ENCODE measurements at regions not wholly inside any gene's neighbourhood (a gene's known extent, or its start where the extent isn't known, plus 50 kb on each side); places are given as distances from the start of the nearest gene placed in this dataset.

DNA sequence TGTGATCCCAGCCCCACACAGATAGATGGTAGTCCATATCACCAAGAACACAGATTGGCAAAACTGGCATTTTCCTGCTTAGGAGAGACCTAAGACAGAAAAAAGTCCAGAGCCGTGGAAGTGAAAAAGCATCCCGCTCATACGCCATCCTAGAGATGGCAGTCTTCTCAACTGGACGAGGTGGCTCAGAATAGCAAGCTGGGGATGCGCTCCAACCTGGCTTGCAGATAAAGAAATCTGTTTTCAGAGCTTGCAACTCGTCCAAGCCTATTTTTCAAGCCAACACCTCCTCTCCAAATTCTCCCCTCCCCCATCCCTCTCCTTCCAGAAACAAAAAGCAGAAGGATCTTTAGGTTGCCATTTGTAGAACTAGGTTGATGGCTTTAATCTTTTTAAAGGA, 74.3 kb upstream of the OTX2 start:
- peaks cover 21% of the 10 kb centered on the region for H3K27me3 Mint-ChIP-seq

DNA sequence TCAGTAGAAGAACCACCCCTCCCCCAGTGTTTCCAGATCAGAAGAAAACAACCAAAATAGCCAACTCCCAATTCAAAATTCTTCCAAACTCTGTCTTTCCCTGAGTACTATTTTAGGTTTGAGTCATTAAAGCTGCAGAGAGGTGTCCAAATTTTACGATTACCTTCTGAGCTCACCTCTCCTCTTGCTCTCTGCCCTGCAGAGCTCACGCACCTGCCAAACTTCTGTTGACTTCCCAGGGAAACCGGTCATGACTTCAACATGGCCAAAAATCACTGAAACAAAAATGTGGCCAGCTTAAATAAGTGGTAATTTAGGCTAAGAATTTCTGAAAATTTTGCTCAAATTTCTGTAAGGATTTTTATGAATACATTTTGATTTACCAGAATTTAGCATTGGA, 70.9 kb upstream of the OTX2 start:
- POLR2A ChIA-PET, result no interaction called here
- CTCF ChIA-PET, result interaction anchor here (0.6 kb wide), 1 partner anchor 16 kb away, joined by 4 read pairs; no protein-coding TSS in a partner anchor
- no peaks in the 10 kb centered on the region for H3K36me3 Mint-ChIP-seq (ENCODE audit: low read depth)

More for the DNA sequence above, 74.3 kb upstream of the OTX2 start:
- no peak overlapping the region for H3K27ac Mint-ChIP-seq
- ChIA-PET CTCF (no interaction called here), POLR2A (no interaction called here)
- H3K4me3 Mint-ChIP-seq, result no peak overlapping the region
- H3K9me3 Mint-ChIP-seq, result no peaks in the 10 kb centered on the region
- H3K36me3 Mint-ChIP-seq (ENCODE audit: low read depth), result no peaks in the 10 kb centered on the region
- no peak for DNase-seq
- H3K4me1 Mint-ChIP-seq, result no peaks in the 10 kb centered on the region

DNA sequence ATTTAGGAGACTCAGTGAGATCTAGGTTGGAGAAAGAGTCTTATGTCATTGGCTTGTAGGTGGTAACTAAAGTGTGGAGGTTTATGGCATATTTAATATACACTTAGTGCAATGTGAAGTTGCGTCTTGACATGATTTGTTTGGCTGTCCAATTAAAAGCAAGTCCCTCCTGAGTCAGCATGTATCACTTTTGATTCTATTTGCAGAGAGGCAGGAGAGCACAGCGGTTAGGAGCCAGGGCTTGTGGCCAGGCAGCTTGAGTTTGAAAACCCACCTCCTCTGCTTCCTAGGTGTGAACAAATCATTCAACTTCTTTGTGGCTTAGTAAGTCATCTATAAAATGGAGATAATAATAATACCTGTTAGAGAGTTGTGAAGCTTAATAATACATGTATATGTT, 68.5 kb upstream of the OTX2 start:
- Mint-ChIP-seq H3K9me3 (no peaks in the 10 kb centered on the region), H3K4me1 (no peaks in the 10 kb centered on the region), H3K27ac (no peak overlapping the region), H3K4me3 (no peak overlapping the region), H3K27me3 (peaks cover 6% of the 10 kb centered on the region), H3K36me3 (ENCODE audit: low read depth) (no peaks in the 10 kb centered on the region)
- ChIA-PET POLR2A (interaction anchor here (0.5 kb wide), 1 partner anchor 71 kb away, joined by 3 read pairs; no protein-coding TSS in a partner anchor), CTCF (interaction anchor here (0.6 kb wide), 1 partner anchor 66 kb away, joined by 3 read pairs; no protein-coding TSS in a partner anchor)
- DNase-seq, result no peak

More for the DNA sequence above, 70.9 kb upstream of the OTX2 start:
- Mint-ChIP-seq H3K4me1 (no peaks in the 10 kb centered on the region), H3K4me3 (no peak overlapping the region), H3K27me3 (peaks cover 11% of the 10 kb centered on the region), H3K9me3 (no peaks in the 10 kb centered on the region), H3K27ac (no peak overlapping the region)
- no peak for DNase-seq

DNA sequence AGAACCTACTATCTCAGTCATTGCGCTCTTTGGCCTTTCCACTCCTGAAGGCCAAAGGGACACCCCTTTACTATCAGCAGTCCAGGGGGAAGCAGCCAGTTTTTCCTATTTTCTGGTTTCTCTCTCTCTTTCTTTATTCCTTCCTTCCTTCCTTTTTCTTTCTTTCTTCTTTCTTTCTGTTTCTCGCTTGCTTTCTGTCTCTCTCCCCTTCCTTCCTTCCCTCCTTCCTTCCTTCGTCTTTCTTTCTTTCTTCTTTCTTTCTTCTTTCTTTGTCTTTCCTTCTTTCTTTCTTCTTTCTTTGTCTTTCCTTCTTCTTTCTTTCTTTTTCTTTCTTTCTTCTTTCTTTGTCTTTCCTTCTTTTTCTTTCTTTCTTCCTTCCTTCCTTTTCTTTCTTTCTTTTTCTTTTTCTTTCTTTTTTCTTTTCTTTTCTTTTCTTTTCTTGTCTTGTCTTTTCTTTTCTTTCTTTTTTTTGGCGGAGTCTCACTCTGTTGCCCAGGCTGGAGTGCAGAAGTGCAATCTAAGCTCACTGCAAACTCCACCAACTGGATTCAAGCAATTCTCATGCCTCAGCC, 64.9 kb upstream of the OTX2 start:
- Mint-ChIP-seq H3K4me3 (no peak overlapping the region), H3K9me3 (no peaks in the 10 kb centered on the region), H3K27ac (no peak overlapping the region), H3K36me3 (ENCODE audit: low read depth) (no peaks in the 10 kb centered on the region), H3K27me3 (peaks cover under 1% of the 10 kb centered on the region), H3K4me1 (no peaks in the 10 kb centered on the region)
- no peak for DNase-seq
- POLR2A ChIA-PET, result no interaction called here
- CTCF ChIA-PET, result no interaction called here

DNA sequence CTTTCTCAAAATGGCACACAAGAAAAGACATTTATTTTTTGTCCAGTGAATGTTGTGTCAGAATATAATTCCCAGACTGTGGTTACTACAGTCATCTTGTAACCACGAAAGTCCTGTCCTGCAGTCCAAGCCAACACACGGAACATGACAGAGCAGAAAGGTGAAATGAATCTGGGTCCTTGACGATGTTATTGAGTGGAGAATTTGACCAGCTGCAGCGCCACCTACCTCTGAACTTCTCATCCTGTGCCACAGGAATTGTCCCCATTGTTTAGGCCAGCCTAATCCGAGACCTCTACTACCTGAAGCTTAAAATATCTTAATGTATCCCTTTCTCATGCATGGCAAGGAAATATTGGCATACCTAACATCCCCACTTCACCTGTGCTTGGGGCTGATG, 64.1 kb upstream of the OTX2 start:
- no peaks in the 10 kb centered on the region for H3K27me3 Mint-ChIP-seq

DNA sequence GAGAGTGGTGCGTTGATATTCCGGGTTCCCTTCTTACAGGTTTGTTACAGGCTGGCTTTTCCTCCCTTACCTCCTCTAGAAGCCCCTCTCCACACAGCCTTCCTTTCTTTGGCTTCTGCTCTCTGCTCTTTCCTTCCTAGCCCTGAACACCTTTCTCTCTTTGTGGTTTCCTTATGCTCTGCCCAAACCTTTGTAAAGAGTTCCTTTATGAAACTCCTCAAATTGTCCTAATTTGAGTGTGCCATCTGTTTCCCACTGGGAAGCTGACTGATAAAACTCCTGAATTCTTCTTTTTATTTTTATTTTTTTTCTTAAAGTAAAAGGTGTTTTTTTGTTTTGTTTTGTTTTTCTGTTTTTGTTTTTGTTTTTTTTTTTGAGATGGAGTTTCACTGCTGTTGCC, 60.1 kb upstream of the OTX2 start:
- H3K4me3 Mint-ChIP-seq, result no peak overlapping the region
- no peaks in the 10 kb centered on the region for H3K9me3 Mint-ChIP-seq
- no peaks in the 10 kb centered on the region for H3K36me3 Mint-ChIP-seq (ENCODE audit: low read depth)
- H3K27ac Mint-ChIP-seq, result no peak overlapping the region
- no peaks in the 10 kb centered on the region for H3K4me1 Mint-ChIP-seq
- ChIA-PET CTCF (no interaction called here), POLR2A (no interaction called here)
- H3K27me3 Mint-ChIP-seq, result no peaks in the 10 kb centered on the region
- no peak for DNase-seq

More for the DNA sequence above, 64.1 kb upstream of the OTX2 start:
- Mint-ChIP-seq H3K4me3 (no peak overlapping the region), H3K9me3 (no peaks in the 10 kb centered on the region), H3K27ac (no peak overlapping the region), H3K4me1 (no peaks in the 10 kb centered on the region), H3K36me3 (ENCODE audit: low read depth) (no peaks in the 10 kb centered on the region)
- POLR2A ChIA-PET, result no interaction called here
- no peak for DNase-seq
- CTCF ChIA-PET, result no interaction called here

DNA sequence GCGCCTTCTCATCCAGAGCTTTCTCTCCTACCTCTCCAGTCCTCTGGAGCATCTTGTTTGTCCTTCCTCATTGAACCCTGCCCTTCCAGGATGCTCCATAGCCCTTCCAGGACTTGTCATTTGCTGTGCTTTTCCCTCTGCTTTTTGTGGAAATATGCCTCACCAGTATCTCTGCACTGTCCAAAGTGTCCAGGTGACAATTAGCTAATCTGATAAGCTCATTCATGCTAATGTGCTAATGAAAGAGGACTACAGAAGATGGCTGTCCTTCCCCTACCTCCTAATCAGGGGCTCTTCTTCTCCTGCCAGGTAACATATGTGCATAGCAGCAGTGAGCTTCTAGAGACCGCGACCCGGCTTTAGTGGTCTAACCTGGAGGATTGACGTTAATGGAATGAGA, 58.4 kb upstream of the OTX2 start:
- H3K4me1 Mint-ChIP-seq, result no peaks in the 10 kb centered on the region
- H3K27me3 Mint-ChIP-seq, result no peaks in the 10 kb centered on the region
- ChIA-PET CTCF (interaction anchor here (1.4 kb wide), 1 partner anchor 10 kb away, joined by 3 read pairs; no protein-coding TSS in a partner anchor), POLR2A (no interaction called here)
- no peak overlapping the region for H3K4me3 Mint-ChIP-seq
- DNase-seq, result no peak
- H3K36me3 Mint-ChIP-seq (ENCODE audit: low read depth), result no peaks in the 10 kb centered on the region
- H3K9me3 Mint-ChIP-seq, result no peaks in the 10 kb centered on the region
- H3K27ac Mint-ChIP-seq, result no peak overlapping the region

DNA sequence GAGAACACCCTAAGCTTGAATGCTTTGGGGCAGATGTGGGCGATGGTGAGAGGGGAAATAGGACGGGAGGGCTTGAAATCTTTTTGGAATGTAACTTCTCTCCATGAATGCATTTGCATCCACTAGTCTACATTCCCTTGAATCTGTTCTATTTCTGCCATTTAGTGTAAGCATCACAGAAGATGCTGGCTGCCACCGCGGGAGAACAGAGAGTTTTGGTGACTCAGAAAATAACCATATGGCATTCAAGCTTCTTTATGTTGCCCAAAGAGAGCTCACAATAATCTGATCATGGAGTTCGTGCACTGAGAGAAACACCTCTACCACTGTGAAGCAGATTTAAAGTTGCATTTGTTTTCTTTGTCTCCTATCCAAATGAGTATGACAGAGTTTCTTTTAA, 52.6 kb upstream of the OTX2 start:
- no peaks in the 10 kb centered on the region for H3K36me3 Mint-ChIP-seq (ENCODE audit: low read depth)
- no peaks in the 10 kb centered on the region for H3K9me3 Mint-ChIP-seq
- no peak overlapping the region for H3K4me3 Mint-ChIP-seq
- no peaks in the 10 kb centered on the region for H3K4me1 Mint-ChIP-seq
- H3K27me3 Mint-ChIP-seq, result peaks cover 15% of the 10 kb centered on the region
- CTCF ChIA-PET, result no interaction called here
- no peak for DNase-seq
- POLR2A ChIA-PET, result no interaction called here
- H3K27ac Mint-ChIP-seq, result no peak overlapping the region

DNA sequence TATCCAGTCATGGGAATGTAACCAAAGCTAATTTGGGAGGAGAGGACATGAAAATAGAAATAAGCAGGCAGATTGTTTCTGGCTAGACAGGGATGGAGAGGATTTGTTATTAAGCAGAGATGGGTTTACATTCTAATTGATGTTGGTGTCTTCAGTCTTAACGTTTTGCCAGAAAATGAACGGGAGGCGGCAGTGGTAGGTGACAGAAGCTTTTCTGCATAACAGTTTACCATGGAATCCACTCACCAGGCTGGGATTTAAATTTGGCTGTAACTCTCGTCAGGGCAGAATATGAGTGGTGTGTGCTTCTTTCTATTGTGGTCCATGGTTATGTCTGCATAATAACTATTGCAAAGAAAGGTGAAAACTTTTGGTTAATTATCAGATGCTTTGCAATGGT, 50.2 kb upstream of the OTX2 start:
- DNase-seq, result no peak
- no peak overlapping the region for H3K27ac Mint-ChIP-seq
- no peaks in the 10 kb centered on the region for H3K36me3 Mint-ChIP-seq (ENCODE audit: low read depth)
- H3K27me3 Mint-ChIP-seq, result peaks cover 36% of the 10 kb centered on the region
- POLR2A ChIA-PET, result no interaction called here
- H3K4me3 Mint-ChIP-seq, result no peak overlapping the region
- CTCF ChIA-PET, result interaction anchor here (1.0 kb wide), 1 partner anchor 16 kb away, joined by 3 read pairs; no protein-coding TSS in a partner anchor
- H3K4me1 Mint-ChIP-seq, result no peaks in the 10 kb centered on the region
- H3K9me3 Mint-ChIP-seq, result no peaks in the 10 kb centered on the region

All from activated CD4-positive, alpha-beta T cell treated with anti-CD3 and anti-CD28 coated beads, Interleukin-2, amount 10 ng/mL, durations not matched to agents 7 days and 5 days (primary cell).